ENCODE measurements at regions not wholly inside any gene's neighbourhood (a gene's known extent, or its start where the extent isn't known, plus 50 kb on each side); places are given as distances from the start of the nearest gene placed in this dataset.

DNA sequence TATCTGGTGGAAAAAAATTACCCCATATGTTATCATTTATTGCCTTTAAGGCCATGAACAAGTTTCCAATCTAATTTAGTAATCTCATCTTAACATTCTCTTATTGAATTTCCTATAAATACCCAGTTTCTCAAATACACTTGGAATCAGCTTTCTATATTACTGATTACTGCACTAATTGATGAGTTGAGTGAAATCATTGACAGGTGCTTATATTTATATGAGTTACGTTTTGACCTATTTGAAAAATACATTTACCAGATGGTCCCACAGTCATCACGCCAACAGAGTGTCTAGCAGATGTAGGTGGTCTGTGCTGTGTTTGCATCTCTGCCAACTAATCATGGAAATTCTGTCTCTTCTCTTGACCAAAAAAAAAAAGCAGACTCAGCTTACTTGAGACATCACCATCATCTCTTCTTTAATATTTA, 307.3 kb upstream of the NREP start:
- WGBS (ENCODE audit: insufficient coverage): 100% methylated on average over 1 of the region's 2 CpGs
- CTCF ChIA-PET: no interaction called here
- H3K4me1 ChIP-seq (ENCODE audit: control extremely low read depth in 1 of 4, control insufficient read depth in 4 of 4, insufficient read depth in 4 of 4, low read length in 3 of 4): no peaks in the 10 kb centered on the region
- no peaks in the 10 kb centered on the region for H3K9me3 ChIP-seq (ENCODE audit: control extremely low read depth in 1 of 5, control insufficient read depth in 4 of 5, insufficient read depth in 2 of 5, low read depth in 1 of 5, low read length in 4 of 5)
- no peaks in the 10 kb centered on the region for H3K36me3 ChIP-seq (ENCODE audit: control insufficient read depth in 4 of 4, insufficient read depth in 4 of 4, low read length in 3 of 4)
- no peak overlapping the region for H3K27ac ChIP-seq (ENCODE audit: insufficient read depth in 1 of 2, low read depth in 1 of 2, low read length in 2 of 2, poor library complexity in 1 of 2, severe bottlenecking in 2 of 2)
- peaks cover 0 to 3% (median 0%) of the 10 kb centered on the region in 5 experiments for H3K27me3 ChIP-seq (replicated peaks in 2 of 5; ENCODE audit: control insufficient read depth in 4 of 5, insufficient read depth in 5 of 5, low read length in 4 of 5)
- POLR2A ChIA-PET: no interaction called here
- DNase-seq: no peak
- H3K4me3 ChIP-seq (ENCODE audit: control insufficient read depth in 1 of 7, extremely low read depth in 1 of 7, insufficient read depth in 4 of 7, low read depth in 2 of 7, low read length in 6 of 7): no peak overlapping the region

DNA sequence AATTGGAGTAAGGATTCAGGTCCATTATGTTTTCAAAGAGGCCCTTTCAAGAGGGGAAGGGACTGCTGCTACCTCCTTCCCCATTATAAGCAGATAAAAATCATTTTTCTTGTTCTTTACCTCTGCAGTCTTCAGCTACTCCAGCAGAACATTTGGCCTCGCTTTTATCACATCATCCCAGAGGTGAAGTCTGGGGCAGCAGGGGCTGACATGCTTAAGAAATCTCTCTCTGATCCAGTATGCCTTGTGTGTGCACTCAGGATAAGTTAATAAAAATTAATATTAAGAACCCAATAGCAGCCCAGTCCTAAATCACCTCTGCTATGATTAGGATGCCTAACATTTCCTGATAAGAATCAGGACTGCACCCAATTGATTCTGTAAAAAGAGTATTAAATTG, 306.9 kb upstream of the NREP start:
- no peaks in the 10 kb centered on the region for H3K4me1 ChIP-seq (ENCODE audit: control extremely low read depth in 1 of 4, control insufficient read depth in 4 of 4, insufficient read depth in 4 of 4, low read length in 3 of 4)
- H3K9me3 ChIP-seq (ENCODE audit: control extremely low read depth in 1 of 5, control insufficient read depth in 4 of 5, insufficient read depth in 2 of 5, low read depth in 1 of 5, low read length in 4 of 5): no peaks in the 10 kb centered on the region
- ChIA-PET CTCF (no interaction called here), POLR2A (interaction anchor here (0.6 kb wide), 1 partner anchor 81 kb away, joined by 3 read pairs; no protein-coding TSS in a partner anchor)
- peaks cover 0 to 3% (median 0%) of the 10 kb centered on the region in 5 experiments for H3K27me3 ChIP-seq (replicated peaks in 2 of 5; ENCODE audit: control insufficient read depth in 4 of 5, insufficient read depth in 5 of 5, low read length in 4 of 5)
- H3K36me3 ChIP-seq (ENCODE audit: control insufficient read depth in 4 of 4, insufficient read depth in 4 of 4, low read length in 3 of 4): no peaks in the 10 kb centered on the region
- H3K4me3 ChIP-seq (ENCODE audit: control insufficient read depth in 1 of 7, extremely low read depth in 1 of 7, insufficient read depth in 4 of 7, low read depth in 2 of 7, low read length in 6 of 7): no peak overlapping the region
- 83% methylated on average over 1 of the region's 1 CpG for WGBS (ENCODE audit: insufficient coverage)
- DNase-seq: no peak
- no peak overlapping the region for H3K27ac ChIP-seq (ENCODE audit: insufficient read depth in 1 of 2, low read depth in 1 of 2, low read length in 2 of 2, poor library complexity in 1 of 2, severe bottlenecking in 2 of 2)

DNA sequence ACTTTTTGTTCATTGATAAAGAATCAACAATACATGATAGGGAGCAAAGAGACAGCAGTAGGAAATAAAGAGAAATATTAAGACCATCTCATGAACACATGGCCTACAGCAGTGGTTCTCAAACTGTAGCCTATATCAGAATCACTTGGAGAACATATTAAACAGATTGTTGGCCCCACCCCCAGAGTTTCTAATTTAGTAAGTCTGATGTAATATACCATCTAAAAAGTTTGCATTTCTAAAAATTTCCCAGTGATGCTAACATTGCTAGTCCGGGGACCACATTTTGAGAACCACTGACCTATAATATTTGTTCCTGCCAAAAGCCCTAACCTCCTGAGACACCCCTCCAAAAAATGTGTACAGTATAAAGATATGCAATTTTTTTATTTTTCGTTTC, 306.2 kb upstream of the NREP start:
- no peak overlapping the region for H3K4me3 ChIP-seq (ENCODE audit: control insufficient read depth in 1 of 7, extremely low read depth in 1 of 7, insufficient read depth in 4 of 7, low read depth in 2 of 7, low read length in 6 of 7)
- POLR2A ChIA-PET: interaction anchor here (0.6 kb wide), 1 partner anchor 80 kb away, joined by 3 read pairs; no protein-coding TSS in a partner anchor
- WGBS (ENCODE audit: insufficient coverage): no CpG with 5 or more reads among the region's 2 CpGs

DNA sequence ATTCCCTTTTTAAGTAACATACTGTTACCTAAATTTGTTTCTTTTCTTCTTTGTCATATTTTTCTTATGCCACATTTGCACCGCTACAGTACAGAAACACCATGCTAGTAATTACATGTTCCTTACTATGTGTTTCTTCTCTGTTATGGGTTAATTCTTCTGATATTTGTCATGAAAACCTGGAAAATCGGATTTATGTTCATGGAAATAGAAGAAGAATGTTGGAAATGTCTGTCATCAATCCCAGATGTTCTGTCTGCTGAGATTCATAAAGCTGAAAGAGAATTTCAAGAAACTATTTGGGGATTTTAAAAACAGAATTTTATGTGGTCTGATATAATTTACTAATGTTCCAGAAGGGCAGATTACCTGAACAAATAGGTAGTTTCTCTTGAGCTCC, 305.2 kb upstream of the NREP start:
- no peak for DNase-seq

More for the DNA sequence above, 306.2 kb upstream of the NREP start:
- CTCF ChIA-PET: no interaction called here
- H3K4me1 ChIP-seq (ENCODE audit: control extremely low read depth in 1 of 4, control insufficient read depth in 4 of 4, insufficient read depth in 4 of 4, low read length in 3 of 4): no peaks in the 10 kb centered on the region
- H3K27me3 ChIP-seq (replicated peaks in 2 of 5; ENCODE audit: control insufficient read depth in 4 of 5, insufficient read depth in 5 of 5, low read length in 4 of 5): peaks cover 0 to 4% (median 0%) of the 10 kb centered on the region in 5 experiments
- H3K27ac ChIP-seq (ENCODE audit: insufficient read depth in 1 of 2, low read depth in 1 of 2, low read length in 2 of 2, poor library complexity in 1 of 2, severe bottlenecking in 2 of 2): no peak overlapping the region
- H3K9me3 ChIP-seq (ENCODE audit: control extremely low read depth in 1 of 5, control insufficient read depth in 4 of 5, insufficient read depth in 2 of 5, low read depth in 1 of 5, low read length in 4 of 5): no peaks in the 10 kb centered on the region
- no peak for DNase-seq
- H3K36me3 ChIP-seq (ENCODE audit: control insufficient read depth in 4 of 4, insufficient read depth in 4 of 4, low read length in 3 of 4): no peaks in the 10 kb centered on the region

DNA sequence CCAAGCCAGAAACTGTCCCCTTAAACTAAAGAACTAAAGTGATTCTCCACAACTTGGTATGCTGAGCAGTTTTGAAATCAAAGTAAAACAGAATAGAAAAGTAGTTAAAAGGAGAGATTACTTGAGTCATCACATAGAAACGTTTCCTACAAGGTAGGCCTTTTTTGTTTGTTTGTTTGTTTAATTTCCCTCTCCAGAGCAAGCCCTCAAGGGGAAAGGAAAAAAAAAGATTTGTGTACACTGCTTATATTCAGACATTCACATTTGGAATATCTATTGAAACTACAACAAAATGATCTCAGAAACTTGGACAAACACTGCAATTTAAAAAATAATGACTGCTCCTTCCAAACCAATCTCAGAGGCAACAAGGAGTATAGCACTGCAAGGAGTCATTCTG, 304.7 kb upstream of the NREP start:
- Histone ChIP-seq H3K36me3 (ENCODE audit: control insufficient read depth in 4 of 4, insufficient read depth in 4 of 4, low read length in 3 of 4) (no peaks in the 10 kb centered on the region), H3K27me3 (replicated peaks in 2 of 5; ENCODE audit: control insufficient read depth in 4 of 5, insufficient read depth in 5 of 5, low read length in 4 of 5) (peaks cover 0 to 2% (median 0%) of the 10 kb centered on the region in 5 experiments), H3K9me3 (ENCODE audit: control extremely low read depth in 1 of 5, control insufficient read depth in 4 of 5, insufficient read depth in 2 of 5, low read depth in 1 of 5, low read length in 4 of 5) (no peaks in the 10 kb centered on the region), H3K4me3 (ENCODE audit: control insufficient read depth in 1 of 7, extremely low read depth in 1 of 7, insufficient read depth in 4 of 7, low read depth in 2 of 7, low read length in 6 of 7) (no peak overlapping the region), H3K4me1 (ENCODE audit: control extremely low read depth in 1 of 4, control insufficient read depth in 4 of 4, insufficient read depth in 4 of 4, low read length in 3 of 4) (no peaks in the 10 kb centered on the region), H3K27ac (ENCODE audit: insufficient read depth in 1 of 2, low read depth in 1 of 2, low read length in 2 of 2, poor library complexity in 1 of 2, severe bottlenecking in 2 of 2) (no peak overlapping the region)
- ChIA-PET CTCF (no interaction called here), POLR2A (no interaction called here)
- no CpG with 5 or more reads among the region's 1 CpG for WGBS (ENCODE audit: insufficient coverage)
- no peak for DNase-seq

More for the DNA sequence above, 305.2 kb upstream of the NREP start:
- H3K9me3 ChIP-seq (ENCODE audit: control extremely low read depth in 1 of 5, control insufficient read depth in 4 of 5, insufficient read depth in 2 of 5, low read depth in 1 of 5, low read length in 4 of 5): no peaks in the 10 kb centered on the region
- peaks cover 0 to 2% (median 0%) of the 10 kb centered on the region in 5 experiments for H3K27me3 ChIP-seq (replicated peaks in 2 of 5; ENCODE audit: control insufficient read depth in 4 of 5, insufficient read depth in 5 of 5, low read length in 4 of 5)
- no peaks in the 10 kb centered on the region for H3K36me3 ChIP-seq (ENCODE audit: control insufficient read depth in 4 of 4, insufficient read depth in 4 of 4, low read length in 3 of 4)
- ChIA-PET CTCF (no interaction called here), POLR2A (no interaction called here)
- WGBS (ENCODE audit: insufficient coverage): no CpG with 5 or more reads among the region's 2 CpGs
- no peak overlapping the region for H3K4me3 ChIP-seq (ENCODE audit: control insufficient read depth in 1 of 7, extremely low read depth in 1 of 7, insufficient read depth in 4 of 7, low read depth in 2 of 7, low read length in 6 of 7)
- no peak overlapping the region for H3K27ac ChIP-seq (ENCODE audit: insufficient read depth in 1 of 2, low read depth in 1 of 2, low read length in 2 of 2, poor library complexity in 1 of 2, severe bottlenecking in 2 of 2)
- H3K4me1 ChIP-seq (ENCODE audit: control extremely low read depth in 1 of 4, control insufficient read depth in 4 of 4, insufficient read depth in 4 of 4, low read length in 3 of 4): no peaks in the 10 kb centered on the region

DNA sequence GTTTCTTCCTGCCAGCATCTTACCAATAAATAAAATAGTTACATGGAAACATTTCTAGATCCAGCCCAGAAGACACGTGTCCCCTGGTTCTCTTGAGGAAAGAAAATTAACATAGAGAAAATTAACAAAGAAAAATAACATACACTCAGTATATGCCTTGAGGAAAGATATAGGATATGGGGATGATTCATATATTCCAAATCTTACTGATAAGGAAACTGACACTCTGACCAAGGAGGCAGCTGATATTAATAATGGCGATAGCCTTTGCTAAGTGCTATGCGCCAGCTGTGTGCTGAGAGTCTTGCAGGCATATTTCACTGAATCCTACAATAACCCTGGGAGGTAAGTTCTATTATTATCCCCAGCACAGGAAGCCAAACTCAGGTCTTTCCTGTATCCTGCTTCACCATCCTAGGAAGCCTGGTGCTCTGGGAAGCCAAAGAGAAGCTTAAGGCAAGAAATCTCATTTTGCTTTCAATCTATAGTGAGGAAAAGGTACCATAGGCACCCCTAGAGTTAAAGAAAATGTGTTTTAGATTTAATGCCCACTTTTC, 302.7 kb upstream of the NREP start:
- Histone ChIP-seq H3K27ac (ENCODE audit: insufficient read depth in 1 of 2, low read depth in 1 of 2, low read length in 2 of 2, poor library complexity in 1 of 2, severe bottlenecking in 2 of 2) (no peak overlapping the region), H3K4me3 (ENCODE audit: control insufficient read depth in 1 of 7, extremely low read depth in 1 of 7, insufficient read depth in 4 of 7, low read depth in 2 of 7, low read length in 6 of 7) (no peak overlapping the region), H3K9me3 (ENCODE audit: control extremely low read depth in 1 of 5, control insufficient read depth in 4 of 5, insufficient read depth in 2 of 5, low read depth in 1 of 5, low read length in 4 of 5) (peaks cover 0 to 8% (median 2%) of the 10 kb centered on the region in 5 experiments), H3K27me3 (replicated peaks in 2 of 5; ENCODE audit: control insufficient read depth in 4 of 5, insufficient read depth in 5 of 5, low read length in 4 of 5) (peaks cover 0 to 2% (median 0%) of the 10 kb centered on the region in 5 experiments), H3K4me1 (ENCODE audit: control extremely low read depth in 1 of 4, control insufficient read depth in 4 of 4, insufficient read depth in 4 of 4, low read length in 3 of 4) (no peaks in the 10 kb centered on the region), H3K36me3 (ENCODE audit: control insufficient read depth in 4 of 4, insufficient read depth in 4 of 4, low read length in 3 of 4) (no peaks in the 10 kb centered on the region)
- ChIA-PET CTCF (no interaction called here), POLR2A (no interaction called here)
- WGBS (ENCODE audit: insufficient coverage): 84% methylated on average over 2 of the region's 3 CpGs
- no peak for DNase-seq

DNA sequence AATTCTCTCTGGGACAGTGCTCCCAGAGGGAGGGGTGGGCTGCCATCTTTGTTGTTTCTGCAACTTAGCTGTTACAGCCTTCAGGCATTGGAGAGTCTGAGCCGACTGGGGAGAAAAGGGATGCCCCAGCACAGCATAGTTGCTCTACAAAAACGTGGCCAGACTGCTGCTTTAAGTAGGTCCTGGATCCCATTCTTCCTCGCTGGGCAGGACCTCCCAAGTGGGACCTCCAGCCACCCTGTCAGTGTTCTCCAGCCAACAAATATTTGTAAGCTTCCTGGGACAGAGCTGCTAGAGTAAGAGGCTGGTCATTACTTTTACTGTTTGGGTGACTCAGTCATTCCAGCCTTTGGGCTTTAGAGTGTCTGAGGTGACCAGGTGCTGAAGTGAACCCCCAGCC, 292.7 kb upstream of the NREP start:
- H3K27ac ChIP-seq (ENCODE audit: insufficient read depth in 1 of 2, low read depth in 1 of 2, low read length in 2 of 2, poor library complexity in 1 of 2, severe bottlenecking in 2 of 2): no peak overlapping the region
- no peak for DNase-seq
- ChIA-PET CTCF (interaction anchor here (0.8 kb wide), 1 partner anchor 499 kb away, joined by 4 read pairs; no protein-coding TSS in a partner anchor), POLR2A (no interaction called here)
- no peaks in the 10 kb centered on the region for H3K36me3 ChIP-seq (ENCODE audit: control insufficient read depth in 4 of 4, insufficient read depth in 4 of 4, low read length in 3 of 4)
- H3K4me3 ChIP-seq (ENCODE audit: control insufficient read depth in 1 of 7, extremely low read depth in 1 of 7, insufficient read depth in 4 of 7, low read depth in 2 of 7, low read length in 6 of 7): no peak overlapping the region
- WGBS (ENCODE audit: insufficient coverage): 100% methylated on average over 2 of the region's 3 CpGs
- H3K27me3 ChIP-seq (replicated peaks in 2 of 5; ENCODE audit: control insufficient read depth in 4 of 5, insufficient read depth in 5 of 5, low read length in 4 of 5): no peaks in the 10 kb centered on the region
- no peaks in the 10 kb centered on the region for H3K4me1 ChIP-seq (ENCODE audit: control extremely low read depth in 1 of 4, control insufficient read depth in 4 of 4, insufficient read depth in 4 of 4, low read length in 3 of 4)
- peaks cover 0 to 4% (median 0%) of the 10 kb centered on the region in 5 experiments for H3K9me3 ChIP-seq (ENCODE audit: control extremely low read depth in 1 of 5, control insufficient read depth in 4 of 5, insufficient read depth in 2 of 5, low read depth in 1 of 5, low read length in 4 of 5)
